Vagina (tissue), 2 donors: ENCODE measurements at regions not wholly inside any gene's neighbourhood (a gene's known extent, or its start where the extent isn't known, plus 50 kb on each side); places are given as distances from the start of the nearest gene placed in this dataset.

Experiments used
- CTCF ChIP-seq, 3 experiments: fragments of 450-650 bp in 2 of 3; fragments of 200-600 bp in 1 of 3; sonication (generic) in 1 of 3; IDR thresholded peaks; one replicate each; pipeline ENCODE4 v1.5.1; 2017 to 2019; ENCODE audit warnings: antibody characterized with exemption in 3 of 3, mild to moderate bottlenecking in 2 of 3, moderate library complexity in 2 of 3
- POLR2A ChIP-seq, 2 donors: fragments of 450-650 bp; IDR thresholded peaks; one replicate each; pipeline ENCODE4 v1.6.1; 2017; ENCODE audit warnings: antibody characterized with exemption in 2 of 2, mild to moderate bottlenecking in 2 of 2, moderate library complexity in 2 of 2
- POLR2AphosphoS5 ChIP-seq, 2 donors: sonication (generic); formaldehyde crosslinking; IDR thresholded peaks; one replicate each; pipeline ENCODE4 v1.9.0; 2017; ENCODE audit warnings: antibody characterized with exemption in 2 of 2, mild to moderate bottlenecking in 2 of 2, low read depth in 1 of 2; ENCODE audit not compliant: insufficient read depth in 1 of 2

DNA sequence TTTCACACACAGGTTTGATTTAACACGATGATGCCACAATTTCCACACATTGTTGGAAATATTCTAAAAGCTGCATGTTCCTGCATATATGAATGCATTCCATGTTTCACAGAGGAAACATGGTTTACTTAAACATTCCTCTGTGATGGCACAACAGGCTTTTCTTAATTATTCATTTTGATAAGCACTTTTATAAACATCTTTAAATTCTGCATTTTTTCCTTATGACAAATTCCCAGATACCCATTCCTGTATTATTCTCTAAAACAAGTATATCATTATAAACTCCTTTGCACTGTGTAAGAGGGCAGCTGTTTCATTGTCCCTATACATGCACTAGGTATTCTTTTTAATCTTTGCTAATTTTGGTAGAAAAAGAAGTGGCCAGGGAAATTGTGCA is 532.3 kb downstream of the SOX6 start:
- TF ChIP-seq CTCF (IDR thresholded peaks at IDR 0.05) (no peak), POLR2A (IDR thresholded peaks at IDR 0.05) (no peak), POLR2AphosphoS5 (IDR thresholded peaks at IDR 0.05; ENCODE audit: insufficient read depth in 1 of 2, low read depth in 1 of 2) (no peak)
